IMR-90 (cell line): ENCODE measurements at regions not wholly inside any gene's neighbourhood (a gene's known extent, or its start where the extent isn't known, plus 50 kb on each side); places are given as distances from the start of the nearest gene placed in this dataset.
"Not testable (repeated sequence)": the region's sequence is repeated elsewhere in the genome, so short reads cannot be mapped to it uniquely, and the experiment has no call there.

ENCODE experiments used
- ATAC-seq: fragments of 200-7000 bp; cut with Tn5 transposase; 2 replicates; pipeline ENCODE4 v1.9.1; 2020; ENCODE audit warnings: low read depth, mild to moderate bottlenecking, moderate library complexity
- BruUV-seq: library from RNA; stranded (reverse); fragments of 400-500 nt; replicated peaks from 2 replicates; lab custom pipeline; 2021; lab: Mats Ljungman, UMichigan
- CTCF ChIA-PET: fragments of 300-600 bp; formaldehyde crosslinking; extraction: SDS; loops from one replicate; lab custom pipeline; 2021; ENCODE audit warnings: antibody characterized with exemption; lab: Yijun Ruan, JAX
- POLR2A ChIA-PET: fragments of 300-600 bp; sonication (Branson Sonifier 250); formaldehyde crosslinking; loops from one replicate; lab custom pipeline; 2022; ENCODE audit warnings: antibody characterized with exemption; ENCODE audit not compliant: unreplicated experiment; lab: Charles Lee
- DNase-seq: peaks from one replicate; pipeline ENCODE4 v3.0.0; 2013
- H2AFZ ChIP-seq: replicated peaks from 2 replicates; pipeline ENCODE3; 2013; ENCODE audit warnings: low read length, mild to moderate bottlenecking; ENCODE audit not compliant: poor library complexity
- H2AK5ac ChIP-seq: 2 replicates; pipeline ENCODE4 v1.6.1; 2013; ENCODE audit warnings: low read depth, low read length, inconsistent platforms
- H2AK9ac ChIP-seq: replicated peaks from 2 replicates; pipeline ENCODE3; 2013; ENCODE audit warnings: mild to moderate bottlenecking, low read depth, low read length, moderate library complexity; ENCODE audit not compliant: poor library complexity
- H2BK120ac ChIP-seq: 2 replicates; pipeline ENCODE4 v1.6.1; 2013; ENCODE audit warnings: low read depth, low read length, inconsistent platforms
- H2BK15ac ChIP-seq: 3 replicates; pipeline ENCODE4 v1.6.1; 2013; ENCODE audit warnings: low read depth, low read length, inconsistent platforms
- H2BK20ac ChIP-seq: 2 replicates; pipeline ENCODE4 v1.6.1; 2013; ENCODE audit warnings: low read depth, mild to moderate bottlenecking, inconsistent platforms, low read length, moderate library complexity
- H2BK5ac ChIP-seq: 2 replicates; pipeline ENCODE4 v1.6.1; 2013; ENCODE audit warnings: mild to moderate bottlenecking, low read depth, low read length, inconsistent platforms; ENCODE audit not compliant: poor library complexity, severe bottlenecking
- H3K14ac ChIP-seq: replicated peaks from 2 replicates; pipeline ENCODE4 v1.6.1; 2013; ENCODE audit warnings: low read depth, low read length, inconsistent platforms
- H3K18ac ChIP-seq: 2 replicates; pipeline ENCODE4 v1.6.1; 2013; ENCODE audit warnings: low read depth, low read length, control low read depth
- H3K23ac ChIP-seq: 2 replicates; pipeline ENCODE4 v1.6.1; 2013; ENCODE audit warnings: low read depth, low read length, inconsistent platforms
- H3K27ac ChIP-seq: 2 replicates; pipeline ENCODE4 v1.5.1; 2013; ENCODE audit warnings: mild to moderate bottlenecking, control low read depth, low read length; ENCODE audit not compliant: insufficient read depth
- H3K27me3 ChIP-seq: 2 replicates; pipeline ENCODE4 v1.6.1; 2013; ENCODE audit warnings: low read length; ENCODE audit not compliant: control insufficient read depth, insufficient read depth
- H3K36me3 ChIP-seq: 2 replicates; pipeline ENCODE4 v1.6.1; 2013; ENCODE audit warnings: low read length, mixed read lengths; ENCODE audit not compliant: control insufficient read depth, insufficient read depth
- H3K4ac ChIP-seq: 2 replicates; pipeline ENCODE4 v1.6.1; 2013; ENCODE audit warnings: low read depth, low read length, inconsistent platforms
- H3K4me1 ChIP-seq: 2 replicates; pipeline ENCODE4 v1.6.1; 2013; ENCODE audit warnings: low read length, mixed read lengths; ENCODE audit not compliant: control insufficient read depth, insufficient read depth
- H3K4me2 ChIP-seq: 2 replicates; pipeline ENCODE4 v1.6.1; 2013; ENCODE audit warnings: low read depth, mild to moderate bottlenecking, control low read depth, low read length, moderate library complexity
- H3K4me3 ChIP-seq: 2 replicates; pipeline ENCODE4 v1.5.1; 2013; ENCODE audit warnings: low read depth, mild to moderate bottlenecking, control low read depth, low read length, moderate library complexity; ENCODE audit not compliant: insufficient read depth
- H3K56ac ChIP-seq: 2 replicates; pipeline ENCODE4 v1.6.1; 2013; ENCODE audit warnings: low read length, inconsistent platforms; ENCODE audit not compliant: insufficient read depth; ENCODE audit errors: extremely low read depth
- H3K79me1 ChIP-seq, 2 experiments: 2 replicates each; pipeline ENCODE4 v1.6.1; 2013; ENCODE audit warnings: low read length in 2 of 2, inconsistent platforms in 1 of 2, low read depth in 1 of 2
- H3K9ac ChIP-seq: 2 replicates; pipeline ENCODE4 v1.6.1; 2013; ENCODE audit warnings: low read depth, low read length, control low read depth
- H3K9me1 ChIP-seq: 2 replicates; pipeline ENCODE4 v1.6.1; 2013; ENCODE audit warnings: low read length, inconsistent platforms; ENCODE audit not compliant: insufficient read depth
- H3K9me3 ChIP-seq: 2 replicates; pipeline ENCODE4 v1.6.1; 2013; ENCODE audit warnings: low read length; ENCODE audit not compliant: control insufficient read depth, insufficient read depth
- H4K20me1 ChIP-seq: 2 replicates; pipeline ENCODE4 v1.6.1; 2013; ENCODE audit warnings: low read length, inconsistent platforms; ENCODE audit not compliant: insufficient read depth
- H4K5ac ChIP-seq: 2 replicates; pipeline ENCODE4 v1.6.1; 2013; ENCODE audit warnings: mild to moderate bottlenecking, low read depth, low read length, control low read depth
- H4K8ac ChIP-seq, 2 experiments: 2 replicates each; pipeline ENCODE4 v1.6.1; 2013; ENCODE audit warnings: low read depth in 2 of 2, low read length in 2 of 2, control low read depth in 1 of 2, inconsistent platforms in 1 of 2
- H4K91ac ChIP-seq: 2 replicates; pipeline ENCODE4 v1.6.1; 2013; ENCODE audit warnings: low read depth, low read length, inconsistent platforms; ENCODE audit not compliant: insufficient read depth
- WGBS, 2 experiments: methylation state at CpG; one replicate each; pipeline versions ENCODE4 v1.1.5 to v1.1.7; 2013; ENCODE audit warnings: missing lambda C conversion rate in 2 of 2; ENCODE audit not compliant: insufficient read length in 1 of 2; ENCODE audit errors: extremely low coverage in 2 of 2; 5-methylcytosine and 5-hydroxymethylcytosine counted together
- dilution Hi-C: fragments of 300-500 bp; cut with HindIII; formaldehyde crosslinking; loops from one replicate; pipeline ENCODE4 v1.14.3; 2018; ENCODE audit warnings: low sequenced_read_pairs; ENCODE audit not compliant: unreplicated experiment
- in situ Hi-C: fragments of 300-500 bp; cut with MboI; formaldehyde crosslinking; loops from 3 replicates; pipeline ENCODE4 v1.14.3; 2019; ENCODE audit warnings: low sequenced_read_pairs, inconsistent platforms, mixed read lengths
- intact Hi-C: fragments of 100-400 bp; cut with micrococcal nuclease; formaldehyde crosslinking; loops from 2 replicates; pipeline ENCODE4 v1.10.0; 2022

DNA sequence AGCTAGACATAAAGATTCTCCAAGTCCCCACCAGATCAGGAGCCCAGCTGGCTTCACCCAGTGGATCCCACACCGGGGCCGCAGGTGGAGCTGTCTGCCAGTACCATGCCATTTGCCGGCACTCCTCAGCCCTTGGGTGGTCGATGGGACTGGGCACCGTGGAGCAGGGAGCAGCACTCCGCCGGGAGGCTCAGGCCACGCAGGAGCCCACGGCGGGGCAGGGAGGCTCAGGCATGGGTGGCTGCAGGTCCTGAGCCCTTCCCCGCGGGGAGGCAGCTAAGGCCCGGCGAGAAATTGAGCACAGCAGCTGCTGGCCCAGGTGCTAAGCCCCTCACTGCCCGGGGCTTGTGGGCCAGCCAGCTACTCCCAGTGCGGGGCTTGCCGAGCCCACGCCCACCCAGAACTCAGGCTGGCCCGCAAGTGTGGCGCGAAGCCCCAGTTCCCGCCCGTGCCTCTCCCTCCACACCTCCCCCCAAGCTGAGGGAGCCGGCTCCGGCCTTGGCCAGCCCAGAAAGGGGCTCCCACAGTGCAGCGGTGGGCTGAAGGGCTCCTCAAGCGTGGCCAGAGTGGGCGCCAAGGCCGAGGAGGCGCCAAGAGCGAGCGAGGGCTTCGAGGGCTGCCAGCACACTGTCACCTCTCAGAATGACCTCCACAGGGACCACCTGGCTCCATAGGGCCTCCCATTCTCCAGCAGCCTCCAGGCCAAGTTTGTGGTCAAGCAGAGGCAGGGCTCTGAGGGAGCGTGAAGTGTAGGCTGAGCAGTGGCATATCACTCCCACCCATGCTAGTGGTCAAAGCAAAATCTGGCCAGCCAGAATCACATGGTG lies 93.5 kb downstream of the PLXNA1 start:
- H4K20me1 ChIP-seq, H2AK5ac ChIP-seq, H3K9me3 ChIP-seq, dilution Hi-C loops, H3K9me1 ChIP-seq, DNase-seq, H4K5ac ChIP-seq, H3K23ac ChIP-seq, H3K4me1 ChIP-seq, BruUV-seq, H4K91ac ChIP-seq, H3K79me1 ChIP-seq, H3K4ac ChIP-seq, H3K4me2 ChIP-seq, in situ Hi-C loops, H2AFZ ChIP-seq, H2AK9ac ChIP-seq, POLR2A ChIA-PET, CTCF ChIA-PET, H2BK15ac ChIP-seq, H3K27ac ChIP-seq, H3K56ac ChIP-seq, H3K36me3 ChIP-seq, H2BK120ac ChIP-seq, H3K9ac ChIP-seq, H2BK5ac ChIP-seq, intact Hi-C loops, H3K4me3 ChIP-seq, H4K8ac ChIP-seq, ATAC-seq, H2BK20ac ChIP-seq, H3K14ac ChIP-seq, H3K18ac ChIP-seq: not testable (repeated sequence)
- WGBS, 2 experiments = 83% methylated on average over 9 of the region's 34 CpGs; no CpG with 5 or more reads in 1 of the 2 experiments
- peaks cover 16% of the 10 kb centered on the region for H3K27me3 ChIP-seq
